PC-9 (cell line): ENCODE measurements at regions not wholly inside any gene's neighbourhood (a gene's known extent, or its start where the extent isn't known, plus 50 kb on each side); places are given as distances from the start of the nearest gene placed in this dataset.

Experiments used
- EZH2 ChIP-seq: fragments of 200-600 bp; sonication (generic); IDR thresholded peaks from 2 replicates; pipeline ENCODE4 v1.8.0; 2017; ENCODE audit warnings: antibody characterized with exemption, low read depth
- TF ChIP-seq, protein P1 (sequence below): fragments of 200-600 bp; sonication (generic); conservative IDR thresholded peaks from 2 replicates; pipeline ENCODE4 v1.6.1; 2017; ENCODE audit warnings: mixed run types, antibody characterized with exemption, mild to moderate bottlenecking, moderate library complexity

DNA sequence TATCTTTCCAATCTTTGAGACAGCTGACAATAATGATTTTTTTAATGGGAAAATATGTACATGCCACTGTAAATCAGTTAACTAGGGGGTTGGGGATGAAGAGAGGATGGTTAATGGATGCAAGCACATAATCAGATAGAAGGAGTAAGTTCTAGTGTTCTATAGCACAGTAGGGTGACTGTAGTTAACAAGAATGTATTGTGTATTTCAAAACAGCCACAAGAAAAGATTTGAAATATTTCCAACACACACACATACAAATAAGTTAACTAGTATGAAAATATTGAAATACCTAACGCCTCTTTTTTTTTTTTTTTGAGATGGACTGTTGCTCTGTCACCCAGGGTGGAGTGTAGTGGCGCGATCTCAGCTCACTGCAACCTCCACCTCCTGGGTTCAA, 153.4 kb upstream of the SALL4 start:
- no peak for TF ChIP-seq EZH2
- TF ChIP-seq, protein P1, sequence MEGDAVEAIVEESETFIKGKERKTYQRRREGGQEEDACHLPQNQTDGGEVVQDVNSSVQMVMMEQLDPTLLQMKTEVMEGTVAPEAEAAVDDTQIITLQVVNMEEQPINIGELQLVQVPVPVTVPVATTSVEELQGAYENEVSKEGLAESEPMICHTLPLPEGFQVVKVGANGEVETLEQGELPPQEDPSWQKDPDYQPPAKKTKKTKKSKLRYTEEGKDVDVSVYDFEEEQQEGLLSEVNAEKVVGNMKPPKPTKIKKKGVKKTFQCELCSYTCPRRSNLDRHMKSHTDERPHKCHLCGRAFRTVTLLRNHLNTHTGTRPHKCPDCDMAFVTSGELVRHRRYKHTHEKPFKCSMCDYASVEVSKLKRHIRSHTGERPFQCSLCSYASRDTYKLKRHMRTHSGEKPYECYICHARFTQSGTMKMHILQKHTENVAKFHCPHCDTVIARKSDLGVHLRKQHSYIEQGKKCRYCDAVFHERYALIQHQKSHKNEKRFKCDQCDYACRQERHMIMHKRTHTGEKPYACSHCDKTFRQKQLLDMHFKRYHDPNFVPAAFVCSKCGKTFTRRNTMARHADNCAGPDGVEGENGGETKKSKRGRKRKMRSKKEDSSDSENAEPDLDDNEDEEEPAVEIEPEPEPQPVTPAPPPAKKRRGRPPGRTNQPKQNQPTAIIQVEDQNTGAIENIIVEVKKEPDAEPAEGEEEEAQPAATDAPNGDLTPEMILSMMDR, result no peak
